PC-9 (cell line): ENCODE measurements at regions not wholly inside any gene's neighbourhood (a gene's known extent, or its start where the extent isn't known, plus 50 kb on each side); places are given as distances from the start of the nearest gene placed in this dataset.

Source experiments
- CTCF ChIP-seq: fragments of 200-600 bp; sonication (generic); conservative IDR thresholded peaks from 2 replicates; pipeline ENCODE4 v1.6.1; 2017; ENCODE audit warnings: mixed run types, antibody characterized with exemption, mild to moderate bottlenecking, moderate library complexity
- EZH2 ChIP-seq: fragments of 200-600 bp; sonication (generic); IDR thresholded peaks from 2 replicates; pipeline ENCODE4 v1.8.0; 2017; ENCODE audit warnings: antibody characterized with exemption, low read depth

GRCh38 chr3:150300852-150301517, 107.1 kb upstream of the TSC22D2 start:
- TF ChIP-seq CTCF, result no peak
- no peak for TF ChIP-seq EZH2
